ENCODE measurements at regions not wholly inside any gene's neighbourhood (a gene's known extent, or its start where the extent isn't known, plus 50 kb on each side); places are given as distances from the start of the nearest gene placed in this dataset.

DNA sequence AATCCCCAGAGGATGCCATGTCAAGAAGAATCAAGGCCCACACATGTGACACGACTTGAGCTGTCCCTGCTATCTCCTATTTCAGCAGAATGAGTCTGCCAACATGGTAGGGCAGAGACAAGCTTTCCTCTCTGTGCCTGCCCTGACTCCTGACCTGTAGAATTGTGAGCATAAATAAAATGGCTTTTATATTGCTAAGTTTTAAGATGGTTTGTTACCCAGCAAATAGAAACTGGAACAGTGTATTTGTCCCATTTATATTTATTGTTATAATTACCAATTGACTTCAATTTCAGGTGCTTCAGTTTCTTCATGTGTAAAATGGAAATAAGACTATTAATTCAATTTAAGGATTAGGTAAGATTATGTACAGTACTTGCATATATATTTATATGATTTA, 90.5 kb downstream of the ASB1 start:
- H3K36me3 ChIP-seq, result no peaks in the 10 kb centered on the region
- H3K9me3 ChIP-seq, result peaks cover 3 to 42% (median 36%) of the 10 kb centered on the region in 8 donors
- no peaks in the 10 kb centered on the region for H3K4me1 ChIP-seq
- DNase-seq, result no peak
- WGBS, 5 donors, result 47 to 90% (median 80%) methylated on average over 1 of the region's 1 CpG
- no peak for TF ChIP-seq POLR2AphosphoS5 (IDR thresholded peaks at IDR 0.05)
- TF ChIP-seq POLR2A (IDR thresholded peaks at IDR 0.05), result no peak
- no peak for TF ChIP-seq CTCF (IDR thresholded peaks at IDR 0.05 in 8 of 11, conservative IDR thresholded peaks at IDR 0.05 in 3 of 11)
- H3K27me3 ChIP-seq (replicated peaks in 1 of 7), result no peaks in the 10 kb centered on the region
- H3K27ac ChIP-seq, result no peak overlapping the region
- intact Hi-C loops (cut with DNase I; ENCODE audit: low total_unique reads), result no loop called here
- no peak overlapping the region for H3K4me3 ChIP-seq

GRCh38 chr2:238518172-238518820, 91.6 kb downstream of the ASB1 start:
- TF ChIP-seq POLR2A (IDR thresholded peaks at IDR 0.05) (no peak), POLR2AphosphoS5 (IDR thresholded peaks at IDR 0.05) (no peak), CTCF (IDR thresholded peaks at IDR 0.05 in 8 of 11, conservative IDR thresholded peaks at IDR 0.05 in 3 of 11) (no peak)
- H3K4me3 ChIP-seq, result no peak overlapping the region
- H3K27me3 ChIP-seq (replicated peaks in 1 of 7), result peaks cover 0 to 9% (median 0%) of the 10 kb centered on the region in 7 donors
- H3K9me3 ChIP-seq, result peaks cover 3 to 42% (median 36%) of the 10 kb centered on the region in 8 donors
- no peak overlapping the region for H3K27ac ChIP-seq
- H3K4me1 ChIP-seq, result no peaks in the 10 kb centered on the region
- no peaks in the 10 kb centered on the region for H3K36me3 ChIP-seq
- WGBS, 5 donors, result 89 to 94% (median 90%) methylated on average over 20 of the region's 20 CpGs
- intact Hi-C loops (cut with DNase I; ENCODE audit: low total_unique reads), result no loop called here
- peak; percentile 29 for DNase-seq

GRCh38 chr2:238518821-238519186, 92.1 kb downstream of the ASB1 start:
- Histone ChIP-seq H3K27ac (no peak overlapping the region), H3K27me3 (replicated peaks in 1 of 7) (peaks cover 0 to 15% (median 0%) of the 10 kb centered on the region in 7 donors), H3K36me3 (no peaks in the 10 kb centered on the region), H3K4me1 (no peaks in the 10 kb centered on the region), H3K4me3 (no peak overlapping the region), H3K9me3 (peaks cover 3 to 42% (median 36%) of the 10 kb centered on the region in 8 donors)
- intact Hi-C loops (cut with DNase I; ENCODE audit: low total_unique reads), result no loop called here
- TF ChIP-seq POLR2AphosphoS5 (IDR thresholded peaks at IDR 0.05) (no peak), CTCF (IDR thresholded peaks at IDR 0.05 in 8 of 11, conservative IDR thresholded peaks at IDR 0.05 in 3 of 11) (no peak), POLR2A (IDR thresholded peaks at IDR 0.05) (no peak)
- no peak for DNase-seq
- 75 to 86% (median 83%) methylated on average over 7 of the region's 7 CpGs for WGBS, 5 donors

GRCh38 chr2:238520359-238520886, 93.7 kb downstream of the ASB1 start:
- Histone ChIP-seq H3K9me3 (peaks cover 3 to 40% (median 36%) of the 10 kb centered on the region in 8 donors), H3K36me3 (no peaks in the 10 kb centered on the region), H3K27me3 (replicated peaks in 1 of 7) (peaks cover 0 to 31% (median 0%) of the 10 kb centered on the region in 7 donors), H3K4me1 (no peaks in the 10 kb centered on the region), H3K27ac (no peak overlapping the region), H3K4me3 (no peak overlapping the region)
- no peak for TF ChIP-seq POLR2AphosphoS5 (IDR thresholded peaks at IDR 0.05)
- TF ChIP-seq POLR2A (IDR thresholded peaks at IDR 0.05), result no peak
- no peak for TF ChIP-seq CTCF (IDR thresholded peaks at IDR 0.05 in 8 of 11, conservative IDR thresholded peaks at IDR 0.05 in 3 of 11)
- peak; percentile 3 for DNase-seq
- intact Hi-C loops (cut with DNase I; ENCODE audit: low total_unique reads), result no loop called here
- WGBS, 5 donors, result 91 to 100% (median 95%) methylated on average over 1 of the region's 1 CpG

Measured in spleen (tissue), 11 donors.